ENCODE measurements at regions not wholly inside any gene's neighbourhood (a gene's known extent, or its start where the extent isn't known, plus 50 kb on each side); places are given as distances from the start of the nearest gene placed in this dataset.
"Not testable (repeated sequence)": the region's sequence is repeated elsewhere in the genome, so short reads cannot be mapped to it uniquely, and the experiment has no call there.

DNA sequence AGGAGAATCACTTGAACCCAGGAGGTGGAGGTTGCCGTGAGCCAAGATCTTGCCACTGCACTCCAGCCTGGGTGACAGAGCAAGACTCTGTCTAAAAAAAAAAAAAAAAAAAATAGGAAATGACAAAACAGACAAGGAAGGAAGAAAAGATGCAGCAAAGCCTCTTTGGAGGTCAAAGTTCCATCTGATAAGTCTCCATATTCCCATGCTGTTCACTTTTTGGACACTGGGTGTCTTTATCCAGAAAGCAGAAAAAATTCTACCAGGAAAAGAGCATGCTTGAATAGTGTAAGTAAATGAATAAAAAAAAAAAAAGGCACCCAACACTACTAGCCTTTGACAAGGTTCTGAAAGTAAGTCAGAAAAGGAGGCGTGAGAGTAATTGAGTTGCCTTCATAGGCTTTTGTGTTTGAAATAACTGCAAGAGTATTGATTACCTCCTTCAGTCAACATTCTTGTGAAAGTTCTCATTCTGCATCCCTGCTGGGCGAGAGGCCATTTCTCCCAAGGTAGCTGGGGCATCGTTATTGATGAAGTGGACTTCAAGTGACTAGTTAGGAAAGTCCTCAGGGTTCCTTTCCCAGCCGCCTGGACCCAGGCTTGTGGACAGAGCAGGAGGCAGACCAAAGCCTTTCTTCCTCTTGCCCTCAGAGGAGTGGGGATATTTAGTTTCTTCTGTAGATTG, 133.3 kb upstream of the KIF5B start:
- Histone ChIP-seq H4K20me1 (ENCODE audit: insufficient read depth, low read length) (no peaks in the 10 kb centered on the region), H3K27me3 (ENCODE audit: insufficient read depth, low read length) (no peaks in the 10 kb centered on the region), H3K4me1 (ENCODE audit: insufficient read depth, low read length, severe bottlenecking) (peaks cover 9% of the 10 kb centered on the region), H3K9me2 (ENCODE audit: low read depth, low read length) (no peaks in the 10 kb centered on the region), H3K9ac (ENCODE audit: low read length) (no peak overlapping the region), H3K36me3 (ENCODE audit: insufficient read depth, low read length) (no peaks in the 10 kb centered on the region), H3K9me3 (ENCODE audit: low read length) (no peaks in the 10 kb centered on the region; the same call in 1 of the 2 replicates), H3F3A (ENCODE audit: insufficient read depth, low read length) (no peaks in the 10 kb centered on the region), H3K4me3 (ENCODE audit: low read depth, low read length, poor library complexity, severe bottlenecking) (no peak overlapping the region), H2AFZ (ENCODE audit: low read length) (peak overlapping the region; percentile 89), H3K79me2 (ENCODE audit: insufficient read depth, low read length) (no peaks in the 10 kb centered on the region), H3K27ac (ENCODE audit: low read depth, low read length, poor library complexity, severe bottlenecking) (no peak overlapping the region), H3K4me2 (ENCODE audit: low read length) (no peak overlapping the region)
- TF ChIP-seq EZH2 (IDR thresholded peaks at IDR 0.05; ENCODE audit: borderline replicate concordance, low read length): no peak
- TF ChIP-seq, protein P1, sequence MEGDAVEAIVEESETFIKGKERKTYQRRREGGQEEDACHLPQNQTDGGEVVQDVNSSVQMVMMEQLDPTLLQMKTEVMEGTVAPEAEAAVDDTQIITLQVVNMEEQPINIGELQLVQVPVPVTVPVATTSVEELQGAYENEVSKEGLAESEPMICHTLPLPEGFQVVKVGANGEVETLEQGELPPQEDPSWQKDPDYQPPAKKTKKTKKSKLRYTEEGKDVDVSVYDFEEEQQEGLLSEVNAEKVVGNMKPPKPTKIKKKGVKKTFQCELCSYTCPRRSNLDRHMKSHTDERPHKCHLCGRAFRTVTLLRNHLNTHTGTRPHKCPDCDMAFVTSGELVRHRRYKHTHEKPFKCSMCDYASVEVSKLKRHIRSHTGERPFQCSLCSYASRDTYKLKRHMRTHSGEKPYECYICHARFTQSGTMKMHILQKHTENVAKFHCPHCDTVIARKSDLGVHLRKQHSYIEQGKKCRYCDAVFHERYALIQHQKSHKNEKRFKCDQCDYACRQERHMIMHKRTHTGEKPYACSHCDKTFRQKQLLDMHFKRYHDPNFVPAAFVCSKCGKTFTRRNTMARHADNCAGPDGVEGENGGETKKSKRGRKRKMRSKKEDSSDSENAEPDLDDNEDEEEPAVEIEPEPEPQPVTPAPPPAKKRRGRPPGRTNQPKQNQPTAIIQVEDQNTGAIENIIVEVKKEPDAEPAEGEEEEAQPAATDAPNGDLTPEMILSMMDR (IDR thresholded peaks at IDR 0.05; ENCODE audit: low read length): no peak

DNA sequence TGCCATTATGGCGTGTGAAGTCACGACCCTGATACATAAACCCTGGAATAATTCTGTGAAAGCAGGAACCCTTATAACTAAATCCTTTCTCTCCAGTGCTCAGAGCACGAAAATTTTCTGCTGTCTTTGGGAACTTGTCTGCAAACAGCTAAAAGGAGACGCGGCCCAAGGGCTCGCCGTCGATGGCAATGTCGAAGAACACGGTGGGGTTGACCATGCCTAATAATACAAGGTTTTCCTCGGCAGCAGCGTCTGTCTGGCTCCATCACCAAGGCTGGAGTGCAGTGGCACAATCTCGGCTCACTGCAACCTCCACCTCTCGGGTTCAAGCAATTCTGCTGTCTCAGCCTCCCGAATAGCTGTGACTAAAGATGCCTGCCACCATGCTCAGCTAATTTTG, 132.4 kb upstream of the KIF5B start:
- H3F3A ChIP-seq (ENCODE audit: insufficient read depth, low read length); H3K79me2 ChIP-seq (ENCODE audit: insufficient read depth, low read length); H3K4me1 ChIP-seq (ENCODE audit: insufficient read depth, low read length, severe bottlenecking); H3K27ac ChIP-seq (ENCODE audit: low read depth, low read length, poor library complexity, severe bottlenecking); H3K36me3 ChIP-seq (ENCODE audit: insufficient read depth, low read length); H3K4me3 ChIP-seq (ENCODE audit: low read depth, low read length, poor library complexity, severe bottlenecking); H3K27me3 ChIP-seq (ENCODE audit: insufficient read depth, low read length); H3K4me2 ChIP-seq (ENCODE audit: low read length); H4K20me1 ChIP-seq (ENCODE audit: insufficient read depth, low read length); H3K9me2 ChIP-seq (ENCODE audit: low read depth, low read length); H2AFZ ChIP-seq (ENCODE audit: low read length); H3K9me3 ChIP-seq (ENCODE audit: low read length); H3K9ac ChIP-seq (ENCODE audit: low read length): not testable (repeated sequence)

DNA sequence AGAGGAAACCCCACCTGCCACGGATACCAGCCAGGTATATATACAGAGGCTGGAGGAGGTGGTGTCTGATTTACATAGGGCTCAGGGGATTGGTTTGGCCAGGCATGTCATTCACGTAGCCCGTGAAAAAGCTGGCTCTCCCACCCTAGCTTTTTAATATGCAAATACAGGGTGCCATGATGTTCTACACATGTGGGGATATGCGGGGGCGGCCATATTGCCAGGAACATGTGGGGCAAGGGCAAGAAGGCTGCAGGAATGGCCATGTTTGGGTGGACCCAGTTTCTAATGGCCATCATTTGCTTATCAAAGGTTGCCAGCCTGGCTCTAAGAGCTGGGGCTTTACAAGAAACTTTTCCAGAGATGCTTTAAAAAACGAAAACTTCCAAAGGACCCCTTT, 131.5 kb upstream of the KIF5B start:
- H3K4me3 ChIP-seq (ENCODE audit: low read depth, low read length, poor library complexity, severe bottlenecking): no peak overlapping the region
- no peak overlapping the region for H3K27ac ChIP-seq (ENCODE audit: low read depth, low read length, poor library complexity, severe bottlenecking)
- TF ChIP-seq, protein P1 (IDR thresholded peaks at IDR 0.05; ENCODE audit: low read length): no peak
- TF ChIP-seq EZH2 (IDR thresholded peaks at IDR 0.05; ENCODE audit: borderline replicate concordance, low read length): no peak
- no peaks in the 10 kb centered on the region for H3F3A ChIP-seq (ENCODE audit: insufficient read depth, low read length)
- no peaks in the 10 kb centered on the region for H3K9me2 ChIP-seq (ENCODE audit: low read depth, low read length)
- no peak overlapping the region for H3K9ac ChIP-seq (ENCODE audit: low read length)
- no peaks in the 10 kb centered on the region for H3K27me3 ChIP-seq (ENCODE audit: insufficient read depth, low read length)
- no peak overlapping the region for H3K4me2 ChIP-seq (ENCODE audit: low read length)
- no peak overlapping the region for H2AFZ ChIP-seq (ENCODE audit: low read length)
- H4K20me1 ChIP-seq (ENCODE audit: insufficient read depth, low read length): no peaks in the 10 kb centered on the region
- H3K4me1 ChIP-seq (ENCODE audit: insufficient read depth, low read length, severe bottlenecking): peaks cover 9% of the 10 kb centered on the region
- no peaks in the 10 kb centered on the region for H3K9me3 ChIP-seq (ENCODE audit: low read length)
- no peaks in the 10 kb centered on the region for H3K79me2 ChIP-seq (ENCODE audit: insufficient read depth, low read length)
- H3K36me3 ChIP-seq (ENCODE audit: insufficient read depth, low read length): no peaks in the 10 kb centered on the region

DNA sequence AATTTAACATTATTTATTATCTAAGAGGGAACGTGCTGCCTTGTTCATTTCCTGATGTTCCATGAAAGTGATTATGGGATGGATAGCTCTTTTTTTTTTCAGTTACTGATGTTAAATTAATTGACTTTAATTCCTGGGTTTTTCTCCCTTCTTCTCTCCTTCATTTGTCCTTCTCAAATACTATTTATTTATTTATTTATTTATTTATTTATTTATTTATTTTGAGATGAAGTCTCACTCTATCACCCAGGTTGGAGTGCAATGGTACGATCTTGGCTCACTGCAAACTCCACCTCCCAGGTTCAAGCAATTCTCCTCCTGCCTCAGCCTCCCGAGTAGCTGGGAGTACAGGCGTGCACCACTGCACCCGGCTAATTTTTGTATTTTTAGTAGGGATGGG, 127.4 kb upstream of the KIF5B start:
- H3F3A ChIP-seq (ENCODE audit: insufficient read depth, low read length); H3K4me1 ChIP-seq (ENCODE audit: insufficient read depth, low read length, severe bottlenecking); H3K9me3 ChIP-seq (ENCODE audit: low read length); H2AFZ ChIP-seq (ENCODE audit: low read length); H3K27ac ChIP-seq (ENCODE audit: low read depth, low read length, poor library complexity, severe bottlenecking); H3K4me3 ChIP-seq (ENCODE audit: low read depth, low read length, poor library complexity, severe bottlenecking); H4K20me1 ChIP-seq (ENCODE audit: insufficient read depth, low read length); H3K9ac ChIP-seq (ENCODE audit: low read length); H3K79me2 ChIP-seq (ENCODE audit: insufficient read depth, low read length); H3K36me3 ChIP-seq (ENCODE audit: insufficient read depth, low read length); H3K9me2 ChIP-seq (ENCODE audit: low read depth, low read length); H3K27me3 ChIP-seq (ENCODE audit: insufficient read depth, low read length); H3K4me2 ChIP-seq (ENCODE audit: low read length): not testable (repeated sequence)

Measured in OCI-LY1 (cell line).